HepG2 (cell line): ENCODE measurements at regions not wholly inside any gene's neighbourhood (a gene's known extent, or its start where the extent isn't known, plus 50 kb on each side); places are given as distances from the start of the nearest gene placed in this dataset.

Experiments
- ATAC-seq: fragments of 200-7000 bp; cut with Tn5 transposase; 3 replicates; pipeline ENCODE4 v1.9.1; 2020; ENCODE audit warnings: mild to moderate bottlenecking, moderate library complexity
- BruUV-seq: library from RNA; stranded (reverse); fragments of 400-500 nt; replicated peaks from 2 replicates; lab custom pipeline; 2021; lab: Mats Ljungman, UMichigan
- CTCF ChIA-PET: fragments of 300-600 bp; formaldehyde crosslinking; extraction: SDS; loops from one replicate; lab custom pipeline; 2021; ENCODE audit warnings: low total read pairs, inconsistent platforms, low intra/inter-chr PET ratio; lab: Yijun Ruan, JAX
- POLR2A ChIA-PET: fragments of 350-600 bp; sonication (Branson Sonifier 250); formaldehyde crosslinking; loops from one replicate; lab custom pipeline; 2020; ENCODE audit warnings: antibody characterized with exemption, inconsistent platforms; lab: Yijun Ruan, JAX
- DNase-seq: peaks from one replicate; pipeline ENCODE4 v3.0.0-alpha.2; 2015; ENCODE audit warnings: low spot score
- FAIRE-seq: peaks from 3 replicates; lab custom pipeline; 2011; peaks lifted over from hg19 to GRCh38; lab: Jason Lieb, UNC
- H2AFZ ChIP-seq: one replicate; pipeline ENCODE4 v1.6.1; 2011; ENCODE audit warnings: low read length, inconsistent platforms
- H3K27ac ChIP-seq: fragments of 300-600 bp; 3 replicates; pipeline ENCODE4 v1.8.0; 2011; ENCODE audit warnings: mixed run types, mild to moderate bottlenecking, mixed read lengths, low read length, inconsistent platforms; ENCODE audit not compliant: insufficient read depth; ENCODE audit errors: extremely low read length
- H3K27me3 ChIP-seq, 2 experiments: fragments of 200-600 bp in 1 of 2; 2 replicates in 1 of 2; 3 replicates in 1 of 2; pipeline versions ENCODE4 v1.6.0 to v1.8.0; 2011; ENCODE audit warnings: low read length in 2 of 2, mild to moderate bottlenecking in 2 of 2, moderate library complexity in 2 of 2, inconsistent platforms in 1 of 2; ENCODE audit not compliant: insufficient read depth in 2 of 2, control insufficient read depth in 1 of 2
- H3K36me3 ChIP-seq, 2 experiments: fragments of 200-600 bp in 1 of 2; replicated peaks in 1 of 2; 2 replicates in 1 of 2; 3 replicates in 1 of 2; pipeline versions ENCODE4 v1.5.1 to v1.8.0; 2011; ENCODE audit warnings: low read length in 2 of 2, inconsistent platforms in 1 of 2; ENCODE audit not compliant: insufficient read depth in 2 of 2, control insufficient read depth in 1 of 2
- H3K4me1 ChIP-seq: 2 replicates; pipeline ENCODE4 v1.5.1; 2012; ENCODE audit warnings: low read length, inconsistent platforms; ENCODE audit not compliant: insufficient read depth
- H3K4me2 ChIP-seq: 2 replicates; pipeline ENCODE4 v1.6.0; 2011; ENCODE audit warnings: low read depth, low read length, inconsistent platforms
- H3K4me3 ChIP-seq, 3 experiments: fragments of 200-600 bp in 1 of 3; sonication (generic), shearing (Covaris generic) in 1 of 3; replicated peaks in 1 of 3; 2 replicates each; pipeline ENCODE4 v1.5.1; 2011 to 2016; ENCODE audit warnings: low read length in 3 of 3, inconsistent platforms in 2 of 3, low read depth in 2 of 3, mild to moderate bottlenecking in 2 of 3, control low read depth in 1 of 3, mixed read lengths in 1 of 3; ENCODE audit not compliant: insufficient read depth in 1 of 3
- H3K79me2 ChIP-seq: one replicate; pipeline ENCODE4 v1.6.1; 2011; ENCODE audit warnings: low read length, inconsistent platforms; ENCODE audit not compliant: insufficient read depth
- H3K9ac ChIP-seq: 2 replicates; pipeline ENCODE4 v1.6.0; 2011; ENCODE audit warnings: mild to moderate bottlenecking, low read depth, low read length, inconsistent platforms; ENCODE audit not compliant: insufficient read depth
- H3K9me3 ChIP-seq: 2 replicates; pipeline ENCODE4 v1.5.1; 2012; ENCODE audit warnings: mild to moderate bottlenecking, low read length
- H4K20me1 ChIP-seq: 2 replicates; pipeline ENCODE4 v1.6.0; 2011; ENCODE audit warnings: inconsistent platforms, mild to moderate bottlenecking, low read length, moderate library complexity; ENCODE audit not compliant: insufficient read depth
- BRCA1 ChIP-seq: sonication (generic); formaldehyde crosslinking; IDR thresholded peaks from 2 replicates; pipeline ENCODE4 v1.4.0; 2020; ENCODE audit warnings: missing genetic modification reagents
- CBX1 ChIP-seq: IDR thresholded peaks from one replicate; pipeline ENCODE4 v1.6.1; 2016; ENCODE audit warnings: antibody characterized with exemption, low read depth
- HBP1 ChIP-seq: IDR thresholded peaks from 2 replicates; pipeline ENCODE4 v1.6.1; 2016; ENCODE audit warnings: low read depth, control low read depth
- IKZF1 ChIP-seq: fragments of 450-650 bp; IDR thresholded peaks from 2 replicates; pipeline ENCODE4 v1.7.1; 2016
- MATR3 ChIP-seq: sonication (generic); formaldehyde crosslinking; IDR thresholded peaks from 2 replicates; pipeline ENCODE4 v1.4.0; 2020; ENCODE audit warnings: missing genetic modification reagents
- MTF2 ChIP-seq: sonication (generic); formaldehyde crosslinking; IDR thresholded peaks from 2 replicates; pipeline ENCODE4 v1.5.0; 2020; ENCODE audit warnings: missing genetic modification reagents, borderline replicate concordance
- NCOA5 ChIP-seq: sonication (generic); formaldehyde crosslinking; IDR thresholded peaks from 2 replicates; pipeline ENCODE4 v1.4.0; 2020; ENCODE audit warnings: missing genetic modification reagents
- SOX5 ChIP-seq: IDR thresholded peaks from 2 replicates; pipeline ENCODE4 v1.6.1; 2016; ENCODE audit warnings: borderline replicate concordance
- ZFP62 ChIP-seq: sonication (generic); formaldehyde crosslinking; IDR thresholded peaks from 2 replicates; pipeline ENCODE4 v1.4.0; 2020; ENCODE audit warnings: missing genetic modification reagents
- ZNF543 ChIP-seq: sonication (generic); formaldehyde crosslinking; IDR thresholded peaks from 2 replicates; pipeline ENCODE4 v1.4.0; 2020; ENCODE audit warnings: mild to moderate bottlenecking, missing genetic modification reagents
- ZNF589 ChIP-seq: sonication (generic); formaldehyde crosslinking; conservative IDR thresholded peaks from 2 replicates; pipeline ENCODE4 v1.8.0; 2022; ENCODE audit warnings: mild to moderate bottlenecking, moderate library complexity, missing genetic modification reagents
- ZSCAN20 ChIP-seq: sonication (generic); formaldehyde crosslinking; IDR thresholded peaks from 2 replicates; pipeline ENCODE4 v1.4.0; 2020; ENCODE audit warnings: missing genetic modification reagents, mild to moderate bottlenecking, borderline replicate concordance
- in situ Hi-C: cut with HindIII; loops from 2 replicates; pipeline ENCODE4 v1.10.0; 2017; ENCODE audit warnings: low pct_unique_long_range_greater_than_20kb; ENCODE audit not compliant: extremely low pct_ligation_motif_present
- intact Hi-C: fragments of 100-400 bp; cut with micrococcal nuclease; formaldehyde crosslinking; loops from one replicate; pipeline ENCODE4 v1.10.0; 2022; ENCODE audit not compliant: unreplicated experiment
- TF ChIP-seq, protein P1 (sequence below): sonication (generic); formaldehyde crosslinking; IDR thresholded peaks from 2 replicates; pipeline ENCODE4 v1.4.0; 2020; ENCODE audit warnings: missing genetic modification reagents

GRCh38 chr2:37737507-37737906, 66.1 kb upstream of the CDC42EP3 start:
- Histone ChIP-seq H3K4me2 (no peak overlapping the region), H3K9me3 (no peaks in the 10 kb centered on the region), H3K36me3 (no peaks in the 10 kb centered on the region), H3K4me3 (no peak overlapping the region), H3K9ac (no peak overlapping the region), H3K4me1 (no peaks in the 10 kb centered on the region), H3K27me3 (no peaks in the 10 kb centered on the region; a peak in 1 of 5 replicates), H3K79me2 (no peaks in the 10 kb centered on the region), H4K20me1 (no peaks in the 10 kb centered on the region), H3K27ac (no peak overlapping the region), H2AFZ (no peak overlapping the region)
- ATAC-seq (no peak), DNase-seq (no peak), FAIRE-seq (no peak)
- BruUV-seq: no TSS peak
- in situ Hi-C loops (no loop called here), intact Hi-C loops (no loop called here)
- TF ChIP-seq MTF2 (CRISPR knock-in tag) (no peak), ZSCAN20 (CRISPR knock-in tag) (no peak), HBP1 (CRISPR knock-in tag) (no peak), ZNF589 (CRISPR knock-in tag) (no peak), BRCA1 (CRISPR knock-in tag) (no peak), IKZF1 (no peak), ZNF543 (CRISPR knock-in tag) (no peak), NCOA5 (no peak), CBX1 (no peak), SOX5 (CRISPR knock-in tag) (no peak), MATR3 (no peak), ZFP62 (CRISPR knock-in tag) (no peak)
- TF ChIP-seq, protein P1, sequence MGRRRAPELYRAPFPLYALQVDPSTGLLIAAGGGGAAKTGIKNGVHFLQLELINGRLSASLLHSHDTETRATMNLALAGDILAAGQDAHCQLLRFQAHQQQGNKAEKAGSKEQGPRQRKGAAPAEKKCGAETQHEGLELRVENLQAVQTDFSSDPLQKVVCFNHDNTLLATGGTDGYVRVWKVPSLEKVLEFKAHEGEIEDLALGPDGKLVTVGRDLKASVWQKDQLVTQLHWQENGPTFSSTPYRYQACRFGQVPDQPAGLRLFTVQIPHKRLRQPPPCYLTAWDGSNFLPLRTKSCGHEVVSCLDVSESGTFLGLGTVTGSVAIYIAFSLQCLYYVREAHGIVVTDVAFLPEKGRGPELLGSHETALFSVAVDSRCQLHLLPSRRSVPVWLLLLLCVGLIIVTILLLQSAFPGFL (CRISPR knock-in tag): no peak
- ChIA-PET CTCF (no interaction called here), POLR2A (no interaction called here)
